ENCODE measurements at regions not wholly inside any gene's neighbourhood (a gene's known extent, or its start where the extent isn't known, plus 50 kb on each side); places are given as distances from the start of the nearest gene placed in this dataset.

GRCh38 chr4:36011381-36011780 is 232.9 kb downstream of the ARAP2 start:
- TF ChIP-seq CTCF (conservative IDR thresholded peaks at IDR 0.05; ENCODE audit: low read length) (no peak), EZH2phosphoT487 (IDR thresholded peaks at IDR 0.05; ENCODE audit: borderline replicate concordance) (no peak)

All from Loucy (cell line).